ENCODE measurements at regions not wholly inside any gene's neighbourhood (a gene's known extent, or its start where the extent isn't known, plus 50 kb on each side); places are given as distances from the start of the nearest gene placed in this dataset.
A peak's percentile ranks its signal among the peaks of the same experiment; 100 is the strongest.

- TF ChIP-seq CTCF (conservative IDR thresholded peaks at IDR 0.05; ENCODE audit: low read depth, low read length): 0 out of 2 replicates have a peak, but pooled peaks have one; percentile 3
- Histone ChIP-seq H3K36me3 (ENCODE audit: insufficient read depth) (no peaks in the 10 kb centered on the region), H3K79me2 (ENCODE audit: insufficient read depth, low read depth) (no peaks in the 10 kb centered on the region), H3K27me3 (ENCODE audit: insufficient read depth, low read depth) (no peaks in the 10 kb centered on the region), H4K20me1 (ENCODE audit: insufficient read depth) (no peaks in the 10 kb centered on the region), H3K4me1 (ENCODE audit: low read depth, poor library complexity, severe bottlenecking) (peaks cover 12% of the 10 kb centered on the region), H3K27ac (no peak overlapping the region), H3K4me3 (IDR thresholded peaks at IDR 0.05; ENCODE audit: insufficient read depth, low read depth, low read length) (no peak overlapping the region), H3K4me2 (no peak overlapping the region), H3K9ac (no peak overlapping the region), H2AFZ (ENCODE audit: low read depth) (no peak overlapping the region)
Observed at GRCh38 chr6:134828641-134829040, 121.3 kb downstream of the ALDH8A1 start.

- no peak overlapping the region for H3K4me3 ChIP-seq (IDR thresholded peaks at IDR 0.05; ENCODE audit: insufficient read depth, low read depth, low read length)
- no peaks in the 10 kb centered on the region for H4K20me1 ChIP-seq (ENCODE audit: insufficient read depth)
- H3K79me2 ChIP-seq (ENCODE audit: insufficient read depth, low read depth): no peaks in the 10 kb centered on the region
- no peak overlapping the region for H3K27ac ChIP-seq
- H3K27me3 ChIP-seq (ENCODE audit: insufficient read depth, low read depth): no peaks in the 10 kb centered on the region
- no peak overlapping the region; the same call in 1 of the 2 replicates for H3K4me2 ChIP-seq
- H3K36me3 ChIP-seq (ENCODE audit: insufficient read depth): no peaks in the 10 kb centered on the region
- no peak overlapping the region for H2AFZ ChIP-seq (ENCODE audit: low read depth)
- H3K9ac ChIP-seq: no peak overlapping the region
- peaks cover 23% of the 10 kb centered on the region for H3K4me1 ChIP-seq (ENCODE audit: low read depth, poor library complexity, severe bottlenecking)
- TF ChIP-seq CTCF (conservative IDR thresholded peaks at IDR 0.05; ENCODE audit: low read depth, low read length): no peak
Observed at GRCh38 chr6:134826889-134827737, 122.8 kb downstream of the ALDH8A1 start.

GRCh38 chr6:134823710-134824034, 126.2 kb downstream of the ALDH8A1 start:
- no peak overlapping the region for H3K9ac ChIP-seq
- H3K4me1 ChIP-seq (ENCODE audit: low read depth, poor library complexity, severe bottlenecking): peaks cover 23% of the 10 kb centered on the region
- H3K4me2 ChIP-seq: no peak overlapping the region
- no peaks in the 10 kb centered on the region for H4K20me1 ChIP-seq (ENCODE audit: insufficient read depth)
- H3K79me2 ChIP-seq (ENCODE audit: insufficient read depth, low read depth): no peaks in the 10 kb centered on the region
- TF ChIP-seq CTCF (conservative IDR thresholded peaks at IDR 0.05; ENCODE audit: low read depth, low read length): no peak
- H3K27ac ChIP-seq: no peak overlapping the region
- no peaks in the 10 kb centered on the region for H3K36me3 ChIP-seq (ENCODE audit: insufficient read depth)
- no peaks in the 10 kb centered on the region for H3K27me3 ChIP-seq (ENCODE audit: insufficient read depth, low read depth)
- H3K4me3 ChIP-seq (IDR thresholded peaks at IDR 0.05; ENCODE audit: insufficient read depth, low read depth, low read length): no peak overlapping the region
- H2AFZ ChIP-seq (ENCODE audit: low read depth): no peak overlapping the region

- TF ChIP-seq CTCF (conservative IDR thresholded peaks at IDR 0.05; ENCODE audit: low read depth, low read length): peak; percentile 92
- Histone ChIP-seq H2AFZ (ENCODE audit: low read depth) (peak overlapping the region; percentile 66; the same call in 1 of the 2 replicates), H3K27me3 (ENCODE audit: insufficient read depth, low read depth) (no peaks in the 10 kb centered on the region), H3K9ac (no peak overlapping the region), H4K20me1 (ENCODE audit: insufficient read depth) (no peaks in the 10 kb centered on the region), H3K27ac (no peak overlapping the region), H3K79me2 (ENCODE audit: insufficient read depth, low read depth) (no peaks in the 10 kb centered on the region), H3K4me2 (no peak overlapping the region), H3K4me3 (IDR thresholded peaks at IDR 0.05; ENCODE audit: insufficient read depth, low read depth, low read length) (no peak overlapping the region), H3K36me3 (ENCODE audit: insufficient read depth) (no peaks in the 10 kb centered on the region), H3K4me1 (ENCODE audit: low read depth, poor library complexity, severe bottlenecking) (peaks cover 23% of the 10 kb centered on the region)
Observed at GRCh38 chr6:134822920-134823709, 126.8 kb downstream of the ALDH8A1 start.

Data from KMS-11 (cell line).